Esophagus squamous epithelium (tissue), 4 donors: ENCODE measurements at regions not wholly inside any gene's neighbourhood (a gene's known extent, or its start where the extent isn't known, plus 50 kb on each side); places are given as distances from the start of the nearest gene placed in this dataset.

Experiments used
- POLR2A ChIP-seq, 4 donors: fragments of 450-650 bp; IDR thresholded peaks; one replicate each; pipeline ENCODE4 v1.6.1; 2017; ENCODE audit warnings: antibody characterized with exemption in 4 of 4, mild to moderate bottlenecking in 4 of 4, moderate library complexity in 3 of 4
- TF ChIP-seq, protein P1 (sequence below), 6 experiments: fragments of 450-650 bp in 4 of 6; fragments of 200-600 bp in 2 of 6; sonication (generic) in 2 of 6; IDR thresholded peaks; one replicate each; pipeline ENCODE4 v1.5.1; 2016 to 2019; ENCODE audit warnings: antibody characterized with exemption in 6 of 6, mild to moderate bottlenecking in 4 of 6, moderate library complexity in 4 of 6

- TF ChIP-seq, protein P1, sequence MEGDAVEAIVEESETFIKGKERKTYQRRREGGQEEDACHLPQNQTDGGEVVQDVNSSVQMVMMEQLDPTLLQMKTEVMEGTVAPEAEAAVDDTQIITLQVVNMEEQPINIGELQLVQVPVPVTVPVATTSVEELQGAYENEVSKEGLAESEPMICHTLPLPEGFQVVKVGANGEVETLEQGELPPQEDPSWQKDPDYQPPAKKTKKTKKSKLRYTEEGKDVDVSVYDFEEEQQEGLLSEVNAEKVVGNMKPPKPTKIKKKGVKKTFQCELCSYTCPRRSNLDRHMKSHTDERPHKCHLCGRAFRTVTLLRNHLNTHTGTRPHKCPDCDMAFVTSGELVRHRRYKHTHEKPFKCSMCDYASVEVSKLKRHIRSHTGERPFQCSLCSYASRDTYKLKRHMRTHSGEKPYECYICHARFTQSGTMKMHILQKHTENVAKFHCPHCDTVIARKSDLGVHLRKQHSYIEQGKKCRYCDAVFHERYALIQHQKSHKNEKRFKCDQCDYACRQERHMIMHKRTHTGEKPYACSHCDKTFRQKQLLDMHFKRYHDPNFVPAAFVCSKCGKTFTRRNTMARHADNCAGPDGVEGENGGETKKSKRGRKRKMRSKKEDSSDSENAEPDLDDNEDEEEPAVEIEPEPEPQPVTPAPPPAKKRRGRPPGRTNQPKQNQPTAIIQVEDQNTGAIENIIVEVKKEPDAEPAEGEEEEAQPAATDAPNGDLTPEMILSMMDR (IDR thresholded peaks at IDR 0.05): no peak
- no peak for TF ChIP-seq POLR2A (IDR thresholded peaks at IDR 0.05)
Observed at GRCh38 chr5:26388976-26389375, 649.4 kb downstream of the CDH9 start.
